ENCODE measurements at regions not wholly inside any gene's neighbourhood (a gene's known extent, or its start where the extent isn't known, plus 50 kb on each side); places are given as distances from the start of the nearest gene placed in this dataset.

DNA sequence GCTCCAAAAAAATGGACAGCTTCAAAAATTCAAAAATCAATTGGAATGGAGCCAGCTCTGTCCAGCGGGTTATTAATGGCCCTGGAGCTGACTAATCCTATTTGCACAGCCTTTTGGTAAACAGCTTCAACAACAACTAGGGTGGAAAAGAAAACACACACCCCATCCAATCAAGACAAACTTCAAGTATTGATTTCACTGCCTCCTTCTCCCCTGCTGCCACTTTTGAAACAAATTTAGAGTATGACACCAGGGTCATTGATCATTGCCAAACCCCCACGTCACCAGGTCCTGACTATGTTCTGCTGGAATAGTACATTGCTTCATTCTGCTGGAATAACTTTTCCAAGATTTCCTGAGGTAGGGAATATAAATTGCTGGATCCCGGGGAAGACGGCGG is 56.8 kb upstream of the GTF3A start:
- DNase-seq (ENCODE audit: low read depth in 4 of 4, low spot score in 1 of 4) = no peak

DNA sequence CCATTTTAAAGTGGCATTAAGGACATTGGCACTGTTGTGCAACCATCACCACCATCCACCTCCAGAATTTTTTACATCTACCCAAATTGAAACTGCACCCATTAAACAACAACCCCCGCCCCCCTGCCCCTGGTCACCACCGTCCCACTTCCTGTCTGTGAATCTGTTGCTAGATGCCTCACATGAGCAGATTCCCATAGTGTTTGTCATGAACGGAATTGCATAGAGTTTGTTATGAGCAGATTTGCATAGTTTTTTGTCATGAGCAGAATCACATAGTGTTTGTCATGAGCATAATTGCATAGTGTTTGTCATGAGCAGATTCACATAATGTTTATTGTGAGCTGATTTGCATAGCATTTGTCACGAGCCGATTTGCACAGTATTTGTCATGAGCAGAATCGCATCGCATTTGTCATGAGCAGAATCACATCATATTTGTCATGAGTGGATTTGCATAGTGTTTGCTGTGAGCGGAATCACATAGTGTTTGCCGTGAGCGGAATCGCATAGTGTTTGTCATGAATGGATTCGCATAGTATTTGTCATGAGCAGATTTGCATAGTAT is 54.0 kb upstream of the GTF3A start:
- no peak for DNase-seq (ENCODE audit: low read depth in 4 of 4, low spot score in 1 of 4)

DNA sequence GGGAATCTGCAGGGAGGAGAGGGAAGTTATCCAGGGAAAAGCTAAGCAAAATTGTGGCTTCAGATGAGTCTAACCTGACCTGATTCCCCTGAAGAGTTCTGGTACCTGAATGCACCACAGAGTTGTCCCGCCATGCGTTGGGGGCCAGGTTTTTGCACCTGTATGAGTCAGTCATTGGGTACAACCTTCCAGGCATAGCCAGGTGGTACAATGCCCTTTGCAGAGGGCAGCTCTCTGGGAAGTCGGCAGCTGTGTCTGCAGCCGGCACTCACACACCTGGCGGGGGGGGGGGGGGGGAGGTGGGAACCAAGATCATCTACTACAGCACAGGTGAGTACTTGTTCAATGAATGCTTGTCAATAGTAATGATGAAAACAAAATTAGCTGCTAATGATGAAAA is 52.5 kb upstream of the GTF3A start:
- no peak for DNase-seq (ENCODE audit: low read depth in 4 of 4, low spot score in 1 of 4)

DNA sequence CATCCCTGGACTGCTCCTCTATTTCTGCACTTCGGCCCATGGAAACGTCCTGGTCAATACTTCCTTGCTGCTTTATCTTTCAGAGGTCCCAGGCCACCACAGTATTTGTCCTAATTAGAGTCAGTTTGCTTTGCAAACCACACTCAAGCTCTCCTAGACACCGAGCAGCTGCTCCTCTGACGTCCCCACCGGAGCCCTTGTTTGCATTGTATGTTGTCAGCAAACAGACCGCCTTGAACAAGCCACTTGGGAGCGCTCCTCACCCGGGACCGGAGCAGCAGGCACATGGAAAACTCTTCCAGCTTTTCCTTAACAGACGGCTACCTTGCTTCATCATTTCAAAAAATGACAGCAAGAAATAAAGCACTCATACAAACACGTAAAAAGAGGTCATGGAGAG is 51.5 kb upstream of the GTF3A start:
- DNase-seq (ENCODE audit: low read depth in 4 of 4, low spot score in 1 of 4) = no peak

DNA sequence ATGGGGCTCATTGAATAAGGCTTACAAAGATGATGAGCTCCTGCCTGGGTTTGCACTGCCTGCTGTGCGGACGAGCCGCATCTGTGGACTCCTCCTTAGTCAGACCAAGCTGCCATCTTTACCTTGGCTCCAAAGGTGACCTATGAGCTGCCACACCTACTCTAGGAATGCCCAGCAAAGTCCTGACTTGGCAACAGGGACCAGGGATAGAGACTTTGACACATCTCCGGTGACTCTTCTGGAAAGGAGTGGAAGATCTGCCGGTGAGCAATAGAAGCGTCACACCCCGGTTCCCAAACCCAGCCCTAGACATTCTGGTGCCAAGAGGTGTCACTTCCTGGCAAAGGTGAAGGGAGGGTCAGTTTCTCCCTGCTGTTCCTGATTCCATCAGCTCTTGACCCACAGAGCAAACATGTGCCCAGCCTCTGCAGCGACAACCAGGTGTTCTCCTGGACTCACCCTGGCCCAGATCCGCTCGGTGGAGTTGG is 50.2 kb upstream of the GTF3A start:
- no peak for DNase-seq (ENCODE audit: low read depth in 4 of 4, low spot score in 1 of 4)

All from stimulated activated CD4-positive, alpha-beta T cell treated with anti-CD3 and anti-CD28 coated beads, Interleukin-1b, Interleukin-23, amount 100 ng/mL, for 24 hours (primary cell).